H9 (cell line): ENCODE measurements at regions not wholly inside any gene's neighbourhood (a gene's known extent, or its start where the extent isn't known, plus 50 kb on each side); places are given as distances from the start of the nearest gene placed in this dataset.
A peak's percentile ranks its signal among the peaks of the same experiment; 100 is the strongest.

ENCODE experiments used
- DNase-seq: peaks from one replicate; pipeline ENCODE4 v3.0.0-alpha.2; 2017
- H2AFZ ChIP-seq: one replicate; pipeline ENCODE4 v1.6.1; 2013; ENCODE audit warnings: mild to moderate bottlenecking, low read length, control low read depth, moderate library complexity
- H2AK5ac ChIP-seq: 2 replicates; pipeline ENCODE4 v1.6.1; 2013; ENCODE audit warnings: low read length, control low read depth, mixed read lengths; ENCODE audit not compliant: insufficient read length
- H2BK120ac ChIP-seq: one replicate; pipeline ENCODE4 v1.6.1; 2013; ENCODE audit warnings: low read depth, mild to moderate bottlenecking, low read length, control low read depth, inconsistent platforms; ENCODE audit not compliant: poor library complexity, severe bottlenecking
- H2BK12ac ChIP-seq: 2 replicates; pipeline ENCODE4 v1.6.1; 2013; ENCODE audit warnings: low read length, control low read depth, mixed read lengths, low read depth; ENCODE audit not compliant: insufficient read length
- H2BK15ac ChIP-seq: 2 replicates; pipeline ENCODE4 v1.6.1; 2013; ENCODE audit warnings: low read depth, low read length, control low read depth
- H2BK20ac ChIP-seq: one replicate; pipeline ENCODE4 v1.6.1; 2013; ENCODE audit warnings: low read depth, mild to moderate bottlenecking, low read length, control low read depth, inconsistent platforms; ENCODE audit not compliant: poor library complexity, severe bottlenecking
- H2BK5ac ChIP-seq: 2 replicates; pipeline ENCODE4 v1.6.1; 2013; ENCODE audit warnings: low read length, control low read depth, mixed read lengths; ENCODE audit not compliant: insufficient read length
- H3K14ac ChIP-seq: 2 replicates; pipeline ENCODE4 v1.6.1; 2013; ENCODE audit warnings: low read length, control low read depth; ENCODE audit not compliant: insufficient read depth
- H3K18ac ChIP-seq: 2 replicates; pipeline ENCODE4 v1.6.1; 2013; ENCODE audit warnings: low read depth, mild to moderate bottlenecking, mixed read lengths, low read length, control low read depth; ENCODE audit not compliant: insufficient read length
- H3K23ac ChIP-seq: 2 replicates; pipeline ENCODE4 v1.6.1; 2013; ENCODE audit warnings: low read length, control low read depth, mixed read lengths, low read depth; ENCODE audit not compliant: insufficient read length
- H3K23me2 ChIP-seq: 2 replicates; pipeline ENCODE4 v1.6.1; 2013; ENCODE audit warnings: low read depth, mild to moderate bottlenecking, mixed read lengths, low read length, control low read depth; ENCODE audit not compliant: insufficient read length, poor library complexity, severe bottlenecking
- H3K27ac ChIP-seq: 2 replicates; pipeline ENCODE4 v1.5.1; 2013; ENCODE audit warnings: low read length, control low read depth, mixed read lengths, low read depth; ENCODE audit not compliant: insufficient read length
- H3K27me3 ChIP-seq: 2 replicates; pipeline ENCODE4 v1.6.1; 2013; ENCODE audit warnings: low read length, control low read depth, inconsistent platforms; ENCODE audit not compliant: insufficient read depth
- H3K4ac ChIP-seq: 2 replicates; pipeline ENCODE4 v1.6.1; 2013; ENCODE audit warnings: low read depth, mild to moderate bottlenecking, control low read depth, inconsistent platforms, low read length, moderate library complexity
- H3K4me1 ChIP-seq: 2 replicates; pipeline ENCODE4 v1.6.1; 2013; ENCODE audit warnings: low read length, control low read depth, inconsistent platforms; ENCODE audit not compliant: insufficient read depth
- H3K4me2 ChIP-seq: 2 replicates; pipeline ENCODE4 v1.6.1; 2013; ENCODE audit warnings: low read length, control low read depth, mixed read lengths; ENCODE audit not compliant: insufficient read length, insufficient read depth
- H3K56ac ChIP-seq: 2 replicates; pipeline ENCODE4 v1.6.1; 2013; ENCODE audit warnings: low read depth, mild to moderate bottlenecking, mixed read lengths, low read length, control low read depth; ENCODE audit not compliant: insufficient read length
- H3K79me1 ChIP-seq: 2 replicates; pipeline ENCODE4 v1.6.1; 2013; ENCODE audit warnings: low read depth, mild to moderate bottlenecking, moderate library complexity, low read length, control low read depth, inconsistent platforms; ENCODE audit not compliant: insufficient read depth, poor library complexity, severe bottlenecking
- H3K79me2 ChIP-seq: 2 replicates; pipeline ENCODE4 v1.6.1; 2013; ENCODE audit warnings: low read length, control low read depth, inconsistent platforms; ENCODE audit not compliant: insufficient read depth
- H3K9ac ChIP-seq: 2 replicates; pipeline ENCODE4 v1.6.1; 2013; ENCODE audit warnings: low read length, control low read depth, mixed read lengths; ENCODE audit not compliant: insufficient read length; ENCODE audit errors: extremely low read depth
- H3K9me3 ChIP-seq: one replicate; pipeline ENCODE4 v1.6.1; 2013; ENCODE audit warnings: low read depth, low read length, inconsistent platforms; ENCODE audit not compliant: control insufficient read depth
- H3T11ph ChIP-seq: one replicate; pipeline ENCODE4 v1.6.1; 2013; ENCODE audit warnings: mild to moderate bottlenecking, low read length, control low read depth, inconsistent platforms
- H4K20me1 ChIP-seq: one replicate; pipeline ENCODE4 v1.6.1; 2013; ENCODE audit not compliant: control insufficient read depth, insufficient read length, insufficient read depth
- H4K5ac ChIP-seq: 2 replicates; pipeline ENCODE4 v1.6.1; 2013; ENCODE audit warnings: low read depth, mild to moderate bottlenecking, mixed read lengths, low read length, control low read depth; ENCODE audit not compliant: insufficient read length
- H4K8ac ChIP-seq: replicated peaks from 2 replicates; pipeline ENCODE4 v1.6.1; 2013; ENCODE audit warnings: low read length, control low read depth, mixed read lengths, low read depth; ENCODE audit not compliant: insufficient read length
- H4K91ac ChIP-seq: 2 replicates; pipeline ENCODE4 v1.6.1; 2013; ENCODE audit warnings: low read depth, mild to moderate bottlenecking, moderate library complexity, mixed read lengths, low read length, control low read depth; ENCODE audit not compliant: insufficient read length
- H3K27ac Mint-ChIP-seq, 3 experiments: 2 replicates in 2 of 3; 3 replicates in 1 of 3; pipeline ENCODE4 v1.8.0; 2020 to 2021; ENCODE audit warnings: mixed read lengths in 3 of 3, mild to moderate bottlenecking in 1 of 3, moderate library complexity in 1 of 3
- H3K27me3 Mint-ChIP-seq: 2 replicates; pipeline ENCODE4 v1.8.0; 2021; ENCODE audit warnings: low read depth, mild to moderate bottlenecking, moderate library complexity, mixed read lengths
- H3K36me3 Mint-ChIP-seq, 3 experiments: 2 replicates in 2 of 3; 3 replicates in 1 of 3; pipeline ENCODE4 v1.8.0; 2020 to 2021; ENCODE audit warnings: low read depth in 3 of 3, mixed read lengths in 3 of 3; ENCODE audit not compliant: insufficient read depth in 1 of 3
- H3K4me1 Mint-ChIP-seq, 2 experiments: 2 replicates each; pipeline ENCODE4 v1.8.0; 2020; ENCODE audit warnings: mixed read lengths in 2 of 2
- H3K4me3 Mint-ChIP-seq, 2 experiments: 2 replicates in 1 of 2; 3 replicates in 1 of 2; pipeline ENCODE4 v1.8.0; 2020 to 2021; ENCODE audit warnings: mild to moderate bottlenecking in 2 of 2, mixed read lengths in 2 of 2, moderate library complexity in 1 of 2
- H3K9me3 Mint-ChIP-seq, 2 experiments: 2 replicates in 1 of 2; 3 replicates in 1 of 2; pipeline ENCODE4 v1.8.0; 2020; ENCODE audit warnings: mild to moderate bottlenecking in 2 of 2, mixed read lengths in 2 of 2, moderate library complexity in 1 of 2
- WGBS: extraction: QIAGEN DNeasy Blood & Tissue Kit; methylation state at CpG from one replicate; pipeline ENCODE4 v1.1.7; 2013; ENCODE audit warnings: missing lambda C conversion rate, low lambda C conversion rate, mixed read lengths; ENCODE audit not compliant: insufficient read length; ENCODE audit errors: extremely low coverage; 5-methylcytosine and 5-hydroxymethylcytosine counted together
- TF ChIP-seq, protein P1 (sequence below): fragments of 200-600 bp; sonication (generic); conservative IDR thresholded peaks from 3 replicates; pipeline ENCODE4 v1.8.0; 2021; ENCODE audit warnings: antibody characterized with exemption, mild to moderate bottlenecking

DNA sequence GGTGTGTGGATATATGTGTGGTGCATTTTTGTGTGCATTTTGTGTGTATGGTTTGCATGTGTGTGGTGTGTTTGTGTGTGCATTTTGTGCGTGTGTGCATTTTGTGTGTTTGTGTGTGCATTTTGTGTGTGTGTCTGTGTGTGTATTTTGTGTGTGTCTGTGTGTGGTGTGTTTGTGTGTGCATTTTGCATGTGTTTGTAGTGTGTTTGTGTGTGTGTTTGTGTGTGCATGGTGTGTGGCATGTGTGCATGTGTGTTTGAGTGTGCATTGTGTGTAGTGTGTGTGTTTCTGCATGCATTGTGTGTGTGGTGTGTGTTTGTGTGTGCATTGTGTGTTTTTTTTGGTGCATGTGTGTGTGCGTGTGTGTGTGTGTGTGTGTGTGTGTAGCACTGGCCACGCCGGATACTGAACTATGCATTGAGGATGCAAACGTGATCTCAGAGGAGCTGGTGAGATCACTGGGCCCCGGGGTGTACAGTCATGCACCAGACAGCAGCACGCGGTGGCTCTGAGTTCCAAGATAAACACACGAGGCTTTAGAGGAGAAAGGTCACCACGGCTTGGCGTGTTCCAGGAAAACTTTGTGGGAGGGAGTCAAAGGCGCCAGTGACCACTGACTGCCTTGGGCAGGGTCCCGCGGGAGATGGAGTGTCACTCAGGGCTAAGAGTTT is 106.6 kb upstream of the SHH start:
- Histone ChIP-seq H2BK120ac (no peak overlapping the region), H3K27ac (no peak overlapping the region), H3K14ac (no peak overlapping the region), H3K23ac (no peak overlapping the region), H2AK5ac (no peak overlapping the region), H3K27me3 (no peaks in the 10 kb centered on the region; the same call in 1 of the 2 replicates), H3T11ph (no peak overlapping the region), H4K8ac (no peak overlapping the region), H3K79me1 (no peaks in the 10 kb centered on the region), H2BK12ac (no peak overlapping the region), H3K56ac (no peak overlapping the region), H2AFZ (no peak overlapping the region), H3K18ac (no peak overlapping the region), H3K4ac (no peak overlapping the region), H3K23me2 (no peaks in the 10 kb centered on the region), H3K9ac (no peak overlapping the region), H4K91ac (no peak overlapping the region), H3K9me3 (no peaks in the 10 kb centered on the region), H2BK5ac (no peak overlapping the region), H4K5ac (no peak overlapping the region), H3K79me2 (no peaks in the 10 kb centered on the region), H3K4me1 (no peaks in the 10 kb centered on the region), H2BK15ac (no peak overlapping the region), H4K20me1 (no peaks in the 10 kb centered on the region), H2BK20ac (no peak overlapping the region), H3K4me2 (no peak overlapping the region)
- H3K9me3 Mint-ChIP-seq: peaks cover 7 to 9% of the 10 kb centered on the region in 2 experiments; a peak in 4 of 5 replicates
- H3K36me3 Mint-ChIP-seq: no peaks in the 10 kb centered on the region; a peak in 1 of 7 replicates
- H3K27me3 Mint-ChIP-seq: peaks cover 16% of the 10 kb centered on the region
- TF ChIP-seq, protein P1, sequence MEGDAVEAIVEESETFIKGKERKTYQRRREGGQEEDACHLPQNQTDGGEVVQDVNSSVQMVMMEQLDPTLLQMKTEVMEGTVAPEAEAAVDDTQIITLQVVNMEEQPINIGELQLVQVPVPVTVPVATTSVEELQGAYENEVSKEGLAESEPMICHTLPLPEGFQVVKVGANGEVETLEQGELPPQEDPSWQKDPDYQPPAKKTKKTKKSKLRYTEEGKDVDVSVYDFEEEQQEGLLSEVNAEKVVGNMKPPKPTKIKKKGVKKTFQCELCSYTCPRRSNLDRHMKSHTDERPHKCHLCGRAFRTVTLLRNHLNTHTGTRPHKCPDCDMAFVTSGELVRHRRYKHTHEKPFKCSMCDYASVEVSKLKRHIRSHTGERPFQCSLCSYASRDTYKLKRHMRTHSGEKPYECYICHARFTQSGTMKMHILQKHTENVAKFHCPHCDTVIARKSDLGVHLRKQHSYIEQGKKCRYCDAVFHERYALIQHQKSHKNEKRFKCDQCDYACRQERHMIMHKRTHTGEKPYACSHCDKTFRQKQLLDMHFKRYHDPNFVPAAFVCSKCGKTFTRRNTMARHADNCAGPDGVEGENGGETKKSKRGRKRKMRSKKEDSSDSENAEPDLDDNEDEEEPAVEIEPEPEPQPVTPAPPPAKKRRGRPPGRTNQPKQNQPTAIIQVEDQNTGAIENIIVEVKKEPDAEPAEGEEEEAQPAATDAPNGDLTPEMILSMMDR: no peak
- DNase-seq: no peak
- H3K4me3 Mint-ChIP-seq: peak overlapping the region in 1 of 2 experiments; percentile 6; a peak in 1 of 5 replicates
- no CpG with 5 or more reads among the region's 14 CpGs for WGBS
- peaks cover 11 to 12% of the 10 kb centered on the region in 2 experiments for H3K4me1 Mint-ChIP-seq
- no peak overlapping the region; a peak in 2 of 7 replicates for H3K27ac Mint-ChIP-seq
